A172 (cell line): ENCODE measurements at regions not wholly inside any gene's neighbourhood (a gene's known extent, or its start where the extent isn't known, plus 50 kb on each side); places are given as distances from the start of the nearest gene placed in this dataset.

Source experiments
- DNase-seq: peaks from one replicate; pipeline ENCODE4 v3.0.0-alpha.2; 2015; ENCODE audit warnings: low spot score

DNA sequence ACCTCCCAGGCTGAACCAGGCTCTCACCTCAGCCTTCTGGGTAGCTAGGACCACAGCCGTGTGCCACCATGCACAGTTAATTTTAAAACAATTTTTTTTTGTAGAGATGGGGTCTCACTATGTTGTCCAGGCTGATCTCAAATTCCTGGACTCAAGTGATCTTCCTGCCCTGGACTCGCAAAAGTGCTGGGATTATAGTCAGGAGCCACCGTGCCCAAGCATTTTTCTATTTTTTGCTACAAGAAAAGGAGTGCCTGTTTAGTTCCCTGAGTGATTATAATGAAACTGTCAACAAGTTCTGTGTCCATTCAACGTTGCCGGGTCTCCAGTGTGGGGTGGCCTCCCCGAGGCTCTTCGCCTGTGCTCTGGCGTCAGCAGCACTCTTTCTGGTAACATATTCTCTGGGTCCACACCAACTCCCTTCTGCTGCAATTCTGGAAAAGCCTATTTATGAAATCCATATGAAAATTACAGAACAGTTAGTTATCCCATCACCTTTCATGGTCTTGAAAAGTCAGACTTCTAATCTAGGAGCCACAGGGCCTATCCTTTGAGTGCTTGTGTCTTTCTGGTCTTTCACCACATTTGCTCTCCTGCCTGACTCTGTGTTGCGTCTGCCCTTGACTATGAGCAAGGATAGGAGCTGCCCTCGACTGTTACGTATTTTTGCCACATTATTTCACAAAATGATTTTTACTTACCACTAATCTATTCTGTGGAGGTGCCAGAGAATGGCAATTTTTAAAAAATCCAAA lies 172.7 kb downstream of the SOCS6 start:
- DNase-seq: no peak

DNA sequence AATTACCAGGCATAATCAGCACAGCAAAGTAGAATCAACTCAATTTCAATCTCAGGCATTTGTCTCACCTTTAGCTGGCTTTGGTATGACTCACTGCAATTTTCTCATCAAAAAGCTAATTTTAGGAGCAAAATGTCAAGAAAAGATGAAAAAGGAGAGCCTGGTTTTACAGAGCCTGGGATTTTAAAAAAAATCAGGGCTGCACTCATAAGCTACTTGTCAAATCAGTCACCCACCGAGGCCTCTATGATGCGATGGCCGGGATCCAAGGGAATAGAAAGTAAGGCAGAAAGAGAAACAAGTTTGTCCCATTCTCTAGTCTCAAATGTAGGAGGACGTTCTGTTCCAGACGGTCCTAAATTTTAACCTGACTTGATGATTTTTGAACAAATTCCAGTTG lies 170.9 kb downstream of the SOCS6 start:
- DNase-seq: no peak

DNA sequence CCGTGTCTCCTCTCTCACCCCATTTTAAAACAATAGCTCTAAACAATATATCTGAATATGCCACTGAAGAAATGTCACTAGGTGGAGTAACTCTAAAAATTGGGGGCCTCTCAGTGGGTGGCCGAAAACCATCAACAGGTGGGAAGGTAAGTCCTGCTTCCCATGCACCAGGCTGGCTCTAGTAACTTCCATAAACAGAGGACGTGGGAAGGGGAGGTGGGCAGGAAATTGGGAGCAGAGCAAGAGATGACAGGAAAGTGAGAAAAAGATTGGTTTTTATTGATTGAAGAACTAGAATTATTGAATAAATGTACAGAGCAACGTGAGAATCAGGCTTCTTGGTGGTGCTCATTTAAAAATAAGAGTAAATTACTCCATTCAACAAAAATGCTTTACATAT lies 170.4 kb downstream of the SOCS6 start:
- no peak for DNase-seq

DNA sequence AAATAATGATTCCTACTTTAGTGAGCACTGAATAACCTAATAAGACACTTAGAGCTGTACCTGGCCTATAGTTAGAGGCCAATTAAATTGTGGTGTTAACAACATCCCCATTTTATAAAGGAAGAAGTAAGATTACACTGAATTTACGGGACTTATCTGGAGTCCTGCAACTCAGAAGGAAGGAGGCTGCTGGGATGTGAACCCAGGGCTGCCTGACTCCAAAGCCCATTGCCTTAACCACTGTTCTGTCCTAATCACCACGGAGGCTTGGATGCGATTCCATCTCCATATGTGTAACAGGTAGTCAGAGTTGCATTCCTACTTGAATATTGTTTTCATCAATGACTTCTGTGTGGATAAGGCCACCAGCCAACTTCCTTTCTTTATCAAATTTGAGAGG lies 168.9 kb downstream of the SOCS6 start:
- no peak for DNase-seq

DNA sequence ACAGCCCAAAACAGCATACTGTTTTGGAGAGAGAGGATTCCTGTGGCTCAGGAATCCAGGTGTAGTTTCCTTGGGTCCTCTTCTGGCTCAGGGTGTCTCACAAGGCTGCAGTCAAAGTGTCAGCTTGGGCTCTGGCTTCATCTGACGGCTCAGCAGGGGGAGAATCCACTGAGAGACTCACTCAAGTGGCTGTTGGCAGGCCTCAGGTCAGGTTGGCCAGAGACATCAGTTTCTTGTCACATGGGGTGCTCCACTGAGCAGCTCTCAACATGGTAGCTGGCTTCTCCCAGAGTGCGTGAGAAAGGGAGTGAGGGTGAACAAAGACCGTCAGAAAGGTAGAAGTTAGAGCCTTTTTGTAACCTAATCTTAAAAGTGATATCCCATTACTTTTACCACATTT lies 168.4 kb downstream of the SOCS6 start:
- no peak for DNase-seq

DNA sequence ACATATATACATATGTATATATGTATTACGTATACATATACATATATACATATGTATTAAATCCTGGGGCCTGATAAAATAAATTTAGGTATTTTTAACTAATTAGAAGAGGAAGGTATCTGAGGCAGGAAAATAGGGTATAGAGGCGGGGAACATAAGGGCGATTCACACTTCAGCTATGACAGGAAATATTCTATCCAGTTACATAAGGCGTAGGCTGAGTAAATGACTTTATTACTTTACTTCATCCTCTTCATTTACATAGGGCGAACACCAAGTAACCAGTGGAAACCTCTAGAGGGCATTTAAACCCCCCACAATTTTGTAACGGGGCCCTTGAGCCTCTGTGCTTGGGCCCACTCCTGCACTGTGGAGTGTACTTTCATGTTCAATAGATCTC lies 167.5 kb downstream of the SOCS6 start:
- no peak for DNase-seq

DNA sequence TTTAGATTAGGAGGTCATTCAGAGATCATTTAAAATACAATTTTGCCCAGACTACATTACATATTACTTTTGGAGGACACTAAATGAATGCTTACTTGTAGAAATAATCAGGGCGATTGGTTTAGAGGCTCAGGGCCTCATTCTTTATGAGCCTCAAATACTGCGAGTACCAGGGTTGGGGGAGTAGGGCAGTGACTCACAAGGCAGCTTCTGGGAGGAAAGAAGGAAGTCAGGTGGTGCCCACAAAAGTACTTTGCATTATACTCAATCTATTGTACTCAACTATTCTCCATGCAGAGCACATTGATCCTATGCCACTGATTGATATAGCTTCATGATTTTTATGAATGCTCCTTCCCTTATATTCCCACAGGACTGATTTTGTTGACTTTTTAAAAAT lies 166.9 kb downstream of the SOCS6 start:
- DNase-seq: no peak

DNA sequence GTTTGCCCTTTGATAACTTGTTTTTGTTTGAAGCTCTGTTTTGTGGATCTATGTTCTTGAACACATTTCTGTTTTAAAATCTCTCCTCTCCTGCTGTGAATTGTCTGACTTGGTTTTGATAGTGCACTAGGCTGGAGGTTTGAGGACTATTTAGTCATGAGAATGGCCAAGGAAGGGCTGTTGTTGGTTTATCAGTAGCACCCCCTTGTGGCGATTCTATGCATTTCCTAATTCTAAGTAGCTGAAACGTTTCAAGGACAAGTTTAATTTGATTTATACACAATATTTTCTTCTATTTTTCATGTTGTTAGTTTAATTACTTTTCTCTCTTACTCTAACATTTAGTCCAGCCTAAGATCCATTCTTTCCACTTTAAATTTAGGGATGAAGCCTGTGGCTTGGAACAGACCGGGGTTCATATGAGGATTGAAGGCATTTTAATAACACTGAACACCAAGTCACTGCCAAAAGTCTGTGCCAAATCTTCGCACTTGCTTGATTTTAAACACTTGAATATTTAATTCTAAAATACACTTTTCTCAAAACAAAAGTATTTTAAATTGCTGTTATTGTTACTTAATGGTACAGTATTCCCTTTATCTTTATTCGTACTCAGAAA lies 166.0 kb downstream of the SOCS6 start:
- peak; percentile 62 for DNase-seq

DNA sequence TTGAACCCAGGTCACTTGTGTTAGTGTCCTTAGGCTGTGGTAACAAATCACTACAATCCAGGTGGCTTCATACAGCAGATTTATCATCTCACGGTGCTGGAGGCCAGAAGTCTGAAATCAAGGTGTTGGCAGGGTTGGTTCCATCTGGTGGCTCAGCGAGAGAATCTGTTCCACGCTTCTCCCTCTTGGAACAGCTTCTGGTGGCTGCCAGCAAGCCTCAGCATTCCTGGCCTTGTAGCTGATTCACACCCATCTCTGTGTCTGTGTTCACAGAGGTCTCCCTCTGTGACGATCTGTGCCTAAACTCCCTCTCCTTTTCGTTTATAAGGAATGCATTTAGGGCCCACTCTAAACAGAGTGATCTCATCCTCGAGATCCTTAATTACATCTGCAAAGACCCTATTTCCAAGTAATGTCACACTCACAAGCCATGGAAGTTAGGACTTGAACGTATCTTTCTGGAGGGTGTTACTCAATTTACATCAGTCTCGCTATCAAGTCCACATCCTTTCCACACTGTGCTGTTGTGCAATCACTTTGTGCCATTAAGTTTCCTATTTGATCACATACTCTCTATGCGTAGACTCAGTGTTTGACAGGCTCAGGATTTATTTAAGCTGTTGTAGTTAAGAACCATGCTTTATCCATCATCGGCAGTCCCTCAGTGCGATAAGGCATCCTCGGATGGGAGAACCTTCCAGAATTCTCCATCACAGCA lies 164.4 kb downstream of the SOCS6 start:
- no peak for DNase-seq

DNA sequence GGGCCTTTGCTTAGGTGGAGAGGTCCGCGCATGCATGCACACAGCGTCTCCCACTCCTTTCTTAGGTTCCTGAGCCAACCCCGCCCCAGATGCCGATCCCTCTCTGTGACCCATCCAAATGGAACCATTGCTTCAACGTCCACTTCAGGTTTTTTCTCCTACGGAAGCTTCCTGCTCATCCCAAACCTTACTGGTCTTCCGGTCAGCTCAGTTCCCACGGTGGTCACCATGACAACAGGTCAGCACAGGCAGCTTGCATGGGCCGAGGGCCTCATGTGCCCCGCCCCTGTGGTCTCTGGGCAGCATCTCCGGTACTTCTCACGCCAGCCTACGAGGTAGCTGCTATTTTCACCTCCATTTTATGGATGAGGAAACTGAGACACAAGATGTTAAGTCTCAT lies 163.7 kb downstream of the SOCS6 start:
- DNase-seq: no peak

DNA sequence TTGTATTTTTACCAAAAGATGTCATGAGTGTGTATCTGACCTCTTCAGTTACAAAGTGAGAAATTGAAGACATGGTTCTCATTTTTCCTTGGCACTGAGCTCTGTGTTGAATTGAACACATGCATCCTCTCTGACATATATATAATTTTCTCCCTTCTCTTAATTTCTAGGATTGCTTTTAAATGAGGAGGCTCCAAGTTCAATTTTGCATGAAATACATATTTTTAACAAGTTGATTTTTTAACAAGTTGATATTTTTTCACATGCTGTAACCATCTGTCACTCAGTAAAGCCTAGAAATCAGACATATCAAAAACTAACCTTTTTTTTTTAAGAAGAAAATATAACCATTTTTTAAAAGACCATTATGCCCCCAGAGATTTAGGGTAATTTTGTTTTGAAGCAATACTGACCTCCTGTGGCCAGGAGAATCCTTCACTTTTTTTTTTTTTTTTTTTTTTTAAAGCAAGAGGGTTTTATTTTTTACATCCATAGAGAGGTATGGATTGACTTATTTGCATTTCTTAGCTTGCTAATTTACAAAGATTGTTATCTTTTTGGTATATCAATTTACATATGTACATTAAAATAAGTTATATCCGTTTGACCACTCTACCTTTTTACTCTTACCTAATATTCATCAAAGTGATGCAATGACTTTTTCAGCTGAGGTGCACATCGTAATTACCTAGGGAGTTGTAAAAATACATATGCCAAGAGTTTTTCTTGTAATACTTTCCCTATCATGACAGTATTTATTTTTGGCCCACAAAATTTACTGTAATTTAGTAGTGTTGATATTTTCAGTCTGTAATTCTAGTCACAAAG lies 161.8 kb downstream of the SOCS6 start:
- no peak for DNase-seq

DNA sequence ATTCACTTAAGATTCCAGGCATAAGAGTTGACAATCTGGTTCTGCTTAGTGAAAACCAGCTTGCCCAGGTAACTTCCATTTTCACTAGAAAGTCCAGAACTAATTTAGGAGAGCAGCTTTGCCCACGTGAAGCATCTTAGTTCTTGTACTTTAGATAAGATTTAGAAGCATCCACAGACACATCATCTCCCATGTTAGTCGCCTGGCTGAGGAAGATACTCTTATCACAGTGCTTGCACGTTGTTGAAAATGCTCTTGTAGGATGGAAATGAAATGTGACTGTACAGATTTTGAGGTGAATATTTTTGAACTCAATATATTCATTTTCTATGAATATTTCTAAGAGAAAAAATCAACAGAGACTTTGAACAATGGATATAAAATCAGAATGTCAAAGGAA lies 159.7 kb downstream of the SOCS6 start:
- DNase-seq: no peak

DNA sequence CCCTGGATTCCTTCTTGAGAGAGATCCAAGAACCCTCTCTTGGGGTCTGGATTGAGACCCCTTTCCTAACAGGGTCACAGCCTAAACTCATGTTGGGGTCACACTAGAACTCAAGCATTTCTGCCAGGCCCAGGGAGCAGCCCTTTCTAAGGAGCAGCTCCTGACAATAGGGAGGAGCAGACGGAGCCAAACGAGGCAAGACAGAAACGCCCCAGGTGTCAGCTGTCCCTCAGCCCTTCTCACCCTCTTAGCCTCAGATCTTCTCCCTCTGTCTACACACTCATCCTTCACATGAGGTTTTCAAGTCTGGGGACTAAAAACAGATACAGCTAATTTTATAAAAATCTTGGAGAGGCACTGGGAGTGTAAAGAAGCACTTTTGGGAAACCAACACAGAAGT lies 157.2 kb downstream of the SOCS6 start:
- DNase-seq: no peak

DNA sequence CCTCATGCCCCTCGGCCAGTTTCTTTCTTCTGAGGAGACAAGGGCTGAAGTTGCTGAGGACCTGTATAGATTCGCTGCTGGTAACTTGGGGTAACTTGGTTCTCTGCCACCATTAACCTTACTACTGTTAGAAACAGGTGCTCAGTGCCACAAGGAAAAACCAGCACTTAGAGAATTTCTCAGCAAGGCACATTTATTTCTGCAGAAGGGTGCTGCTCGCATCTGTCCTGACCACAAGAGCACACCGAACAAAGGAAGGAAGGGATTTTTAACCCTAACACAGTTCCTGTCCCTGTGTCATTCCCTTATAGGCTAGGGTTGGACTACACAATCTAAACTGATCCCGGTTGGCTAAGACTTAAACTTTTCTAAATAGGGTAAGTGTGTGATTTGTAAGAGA lies 154.1 kb downstream of the SOCS6 start:
- no peak for DNase-seq

DNA sequence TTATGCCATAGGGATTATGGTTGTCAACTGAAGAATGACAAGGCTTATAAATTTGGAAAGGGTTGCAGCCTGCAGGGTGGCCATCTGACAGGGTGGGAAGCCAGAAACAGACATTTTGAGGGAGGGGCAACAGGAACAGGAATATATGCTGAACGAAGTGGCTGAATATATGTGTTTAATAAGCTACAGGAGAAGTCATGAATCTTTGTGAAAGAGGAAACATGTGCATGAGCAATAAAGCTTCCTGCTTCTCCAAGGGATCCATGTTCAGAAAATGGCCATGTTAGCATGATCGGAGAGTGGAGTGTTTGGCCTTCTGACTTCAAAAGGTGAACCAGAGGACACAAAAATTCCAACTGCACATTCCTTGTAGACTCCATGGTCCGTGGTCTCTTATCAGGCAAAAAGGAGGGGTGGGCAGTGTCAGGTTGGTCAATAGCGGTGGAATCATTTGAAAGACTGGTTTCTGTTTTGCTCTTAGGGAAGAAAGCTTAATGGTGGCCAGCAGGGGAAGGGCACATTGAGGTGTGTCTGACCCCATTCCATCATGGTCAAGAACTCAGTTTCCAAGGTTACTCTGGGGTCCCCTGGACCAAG lies 144.1 kb downstream of the SOCS6 start:
- DNase-seq: no peak

DNA sequence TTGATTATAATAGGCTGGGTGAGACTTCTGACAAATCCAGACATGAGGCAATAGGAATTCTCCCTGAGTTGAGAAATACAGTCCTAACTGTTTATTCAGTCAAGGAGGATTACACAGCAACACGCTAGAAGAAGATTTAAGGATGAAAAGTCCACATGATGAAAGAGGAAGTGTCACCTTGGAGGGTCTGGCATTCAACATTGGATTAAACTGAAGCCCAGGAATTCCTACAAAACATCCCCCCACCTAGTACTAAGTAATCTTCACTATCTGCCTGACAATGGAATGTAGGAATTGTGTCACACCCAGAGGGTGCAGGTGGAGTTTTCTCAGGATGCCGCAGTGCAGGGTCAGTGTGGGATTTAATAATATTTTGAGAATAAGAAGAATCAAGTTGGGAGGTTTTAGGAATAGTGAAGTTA lies 142.4 kb downstream of the SOCS6 start:
- peak; percentile 70 for DNase-seq

DNA sequence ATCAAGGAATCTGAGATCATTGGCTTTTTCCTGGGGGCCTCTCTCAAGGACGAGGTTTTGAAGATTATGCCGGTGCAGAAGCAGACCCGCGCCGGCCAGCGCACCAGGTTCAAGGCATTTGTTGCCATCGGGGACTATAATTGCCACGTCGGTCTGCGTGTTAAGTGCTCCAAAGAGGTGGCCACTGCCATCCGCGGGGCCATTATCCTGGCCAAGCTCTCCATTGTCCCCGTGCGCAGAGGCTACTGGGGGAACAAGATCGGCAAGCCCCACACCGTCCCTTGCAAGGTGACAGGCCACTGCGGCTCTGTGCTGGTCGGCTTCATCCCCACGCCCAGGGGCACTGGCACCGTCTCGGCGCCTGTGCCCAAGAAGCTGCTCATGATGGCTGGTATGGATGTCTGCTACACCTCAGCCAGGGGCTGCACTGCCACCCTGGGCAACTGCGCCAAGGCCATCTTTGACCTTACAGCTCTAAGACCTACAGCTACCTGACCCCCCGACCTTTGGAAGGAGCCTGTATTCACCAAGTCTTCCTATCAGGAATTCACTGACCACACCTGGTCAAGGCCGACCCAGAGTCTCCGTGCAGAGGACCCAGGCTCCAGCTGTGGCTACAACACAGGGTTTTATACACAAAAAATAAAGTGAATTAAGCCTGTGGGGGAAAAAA lies 141.8 kb downstream of the SOCS6 start:
- no peak for DNase-seq

DNA sequence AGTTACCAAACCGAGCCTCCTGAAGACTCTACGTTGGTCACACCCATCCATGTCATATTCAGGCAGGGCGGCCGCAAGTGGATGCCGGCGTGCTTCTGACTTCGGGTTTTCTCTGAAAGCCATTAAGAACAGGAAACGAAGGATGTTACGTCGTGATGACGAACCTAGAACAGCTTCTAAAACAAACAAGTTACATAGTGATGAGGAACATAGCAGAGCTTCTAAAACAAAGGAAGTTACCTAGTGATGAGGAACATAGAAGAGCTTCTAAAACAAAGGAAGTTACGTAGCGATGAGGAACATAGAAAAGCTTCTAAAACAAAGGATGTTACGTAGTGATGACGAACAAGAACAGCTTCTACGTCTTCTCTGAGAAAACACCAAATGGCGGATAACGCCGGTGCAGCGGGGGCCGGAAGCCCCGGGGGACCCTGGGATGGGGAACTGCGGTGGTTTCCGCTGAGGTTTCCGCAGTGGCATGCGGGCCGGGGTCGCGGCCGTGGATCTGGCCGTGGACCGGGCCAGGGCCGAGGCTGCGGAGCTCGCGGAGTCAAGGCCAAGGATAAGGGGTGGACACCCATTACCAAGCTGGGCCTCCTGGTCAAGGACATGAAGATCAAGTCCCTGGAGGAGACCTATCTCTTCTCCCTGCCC lies 141.1 kb downstream of the SOCS6 start:
- no peak for DNase-seq

DNA sequence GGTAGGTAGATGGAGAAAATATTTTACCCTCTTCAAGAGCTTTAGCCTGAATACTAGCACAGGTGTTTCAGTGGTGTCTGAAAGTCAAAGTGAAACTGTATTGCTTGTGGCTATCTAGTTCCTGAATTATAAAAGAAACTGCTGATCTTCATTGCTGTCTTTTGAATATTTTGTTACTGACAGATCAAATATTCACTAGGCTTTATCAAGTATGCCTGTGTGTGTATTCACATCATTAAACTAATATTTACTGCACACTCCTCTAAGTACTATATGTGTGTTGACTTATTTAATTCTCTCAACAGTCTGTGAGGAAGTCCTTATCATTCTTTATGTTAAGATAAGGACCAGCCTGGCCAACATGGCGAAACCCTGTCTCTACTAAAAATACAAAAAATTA lies 139.6 kb downstream of the SOCS6 start:
- no peak for DNase-seq

DNA sequence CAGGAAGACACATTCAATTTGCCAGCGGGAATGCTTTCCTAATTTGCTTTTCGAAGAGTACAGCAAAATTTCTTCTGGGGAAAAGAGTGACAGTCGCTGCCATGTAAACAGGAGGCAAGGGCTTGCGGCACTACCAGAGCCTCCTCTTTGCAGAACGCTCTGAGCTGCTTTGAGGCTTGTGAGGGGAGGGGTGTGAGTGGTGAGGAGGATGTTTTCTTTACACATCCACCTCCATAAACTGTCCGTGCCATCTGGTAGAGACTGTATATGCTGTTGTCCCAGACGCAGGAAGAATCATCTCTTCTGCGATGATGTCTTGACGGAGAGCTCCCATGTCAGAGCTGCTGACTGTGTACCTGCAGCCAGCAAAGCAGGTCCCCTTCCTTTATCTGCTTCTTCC lies 138.0 kb downstream of the SOCS6 start:
- DNase-seq: no peak

DNA sequence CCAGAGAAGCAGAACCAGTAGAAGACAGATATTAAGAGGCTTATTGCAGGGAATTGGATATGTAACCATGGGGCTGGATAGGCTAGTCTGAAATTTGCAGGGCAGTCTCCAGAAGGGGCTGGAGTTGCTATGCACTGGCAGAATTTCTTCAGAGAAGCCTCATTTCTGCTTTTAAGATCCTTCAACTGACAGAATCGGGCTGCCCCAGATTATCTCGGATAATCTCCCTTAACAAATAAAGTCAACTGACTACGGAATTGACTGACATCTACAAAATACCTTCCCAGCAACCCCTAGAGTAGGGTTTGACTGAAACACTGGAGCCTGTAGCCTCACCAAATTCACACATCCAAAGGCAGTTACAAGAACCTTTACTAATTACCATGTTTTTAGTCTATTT lies 136.4 kb downstream of the SOCS6 start:
- no peak for DNase-seq
